GM19351 (cell line): ENCODE measurements at regions not wholly inside any gene's neighbourhood (a gene's known extent, or its start where the extent isn't known, plus 50 kb on each side); places are given as distances from the start of the nearest gene placed in this dataset.

Experiments
- ATAC-seq: cut with Tn5 transposase; IDR thresholded peaks from one replicate; pipeline ENCODE4 v1.9.1; 2021; ENCODE audit warnings: mild to moderate bottlenecking, moderate library complexity; ENCODE audit not compliant: unreplicated experiment

DNA sequence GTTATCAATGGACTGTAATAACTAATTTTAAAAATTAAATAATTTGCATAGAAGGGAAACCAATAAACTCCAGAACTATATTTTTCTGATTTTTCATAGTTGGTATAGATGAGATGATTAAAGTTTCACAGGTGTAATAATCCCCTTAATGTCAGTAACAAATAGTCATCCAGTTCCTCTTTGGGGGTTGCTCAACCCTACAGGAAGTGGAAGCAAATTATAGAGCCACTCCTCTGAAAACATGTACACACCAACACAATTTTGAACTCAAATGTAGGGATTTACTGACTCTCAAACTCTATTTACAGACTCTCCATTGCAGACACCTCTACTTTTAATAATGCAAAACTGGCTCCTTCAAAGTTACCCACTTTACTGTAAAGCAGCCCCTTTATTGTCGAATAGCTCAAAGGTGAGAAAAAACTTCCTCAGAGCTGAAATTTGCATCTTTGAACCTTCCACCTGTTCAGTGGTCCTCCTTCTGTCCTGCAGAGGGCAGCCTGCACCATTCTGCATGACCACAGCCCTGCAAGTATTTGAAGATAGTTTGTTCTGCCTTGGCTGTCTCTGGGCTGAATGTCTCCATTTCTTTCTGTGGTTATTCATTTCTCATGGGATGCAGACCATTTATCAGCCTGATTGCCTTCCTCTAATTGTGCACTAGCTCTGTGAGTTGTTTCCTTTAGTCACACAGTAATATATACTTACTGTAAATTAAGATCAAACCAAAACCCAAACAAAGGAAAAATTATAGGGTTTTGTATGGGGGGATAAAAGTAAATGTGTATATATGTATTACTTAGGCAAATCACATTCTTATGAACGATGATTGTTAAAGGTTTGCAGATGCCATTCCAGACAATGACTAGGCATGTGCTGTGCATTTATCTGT is 383.2 kb upstream of the SGCD start:
- peak; percentile 96 for ATAC-seq

DNA sequence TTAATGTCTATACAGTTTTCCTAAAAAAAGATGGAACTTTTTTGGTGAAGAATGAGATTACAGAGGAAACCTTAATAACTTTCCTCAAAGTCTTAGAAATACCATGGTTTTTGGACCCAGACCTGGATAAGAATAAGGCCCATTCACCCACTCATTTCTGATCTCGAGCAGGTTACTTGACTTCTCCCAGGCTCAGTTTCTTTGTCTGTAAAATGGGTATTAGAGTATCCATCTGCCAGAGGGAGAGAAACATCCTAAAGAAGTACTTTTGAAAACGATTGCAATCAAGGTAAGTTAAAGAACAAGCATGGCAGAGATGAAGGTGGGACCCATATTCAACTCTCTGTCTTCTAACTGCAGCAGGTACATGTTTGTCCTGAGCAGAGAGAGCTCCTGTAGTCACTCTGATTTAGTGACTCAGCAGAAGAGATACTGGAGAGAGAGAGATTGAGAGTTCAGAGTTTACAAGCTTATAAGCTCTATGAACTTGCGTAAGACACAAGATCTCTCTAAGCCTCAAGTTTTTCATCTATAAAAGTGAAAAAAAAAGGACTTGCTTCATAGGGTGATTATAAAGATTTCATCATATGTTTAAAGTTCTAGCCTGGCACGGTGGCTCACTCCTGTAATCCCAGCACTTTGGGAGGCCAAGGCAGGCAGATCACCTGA is 379.4 kb upstream of the SGCD start:
- no peak for ATAC-seq

DNA sequence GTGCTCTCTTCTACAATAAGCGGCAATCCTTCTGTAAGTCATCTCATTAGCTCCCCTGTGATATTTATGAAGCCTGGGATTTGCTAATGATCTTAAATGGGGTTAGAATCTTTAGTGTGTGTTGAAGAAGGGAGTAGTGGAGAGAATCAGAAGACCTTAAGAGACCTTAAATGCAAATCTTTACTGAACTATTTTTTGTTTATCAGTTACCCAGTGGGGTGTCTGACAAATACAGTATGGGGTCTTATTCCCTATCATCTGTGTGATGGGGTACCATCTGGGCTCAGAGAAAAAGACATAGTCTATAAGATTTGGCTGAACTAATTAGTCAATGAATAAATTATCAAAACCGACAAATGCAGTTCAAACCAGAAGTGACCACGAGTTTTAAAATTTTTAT is 378.4 kb upstream of the SGCD start:
- ATAC-seq, result no peak

DNA sequence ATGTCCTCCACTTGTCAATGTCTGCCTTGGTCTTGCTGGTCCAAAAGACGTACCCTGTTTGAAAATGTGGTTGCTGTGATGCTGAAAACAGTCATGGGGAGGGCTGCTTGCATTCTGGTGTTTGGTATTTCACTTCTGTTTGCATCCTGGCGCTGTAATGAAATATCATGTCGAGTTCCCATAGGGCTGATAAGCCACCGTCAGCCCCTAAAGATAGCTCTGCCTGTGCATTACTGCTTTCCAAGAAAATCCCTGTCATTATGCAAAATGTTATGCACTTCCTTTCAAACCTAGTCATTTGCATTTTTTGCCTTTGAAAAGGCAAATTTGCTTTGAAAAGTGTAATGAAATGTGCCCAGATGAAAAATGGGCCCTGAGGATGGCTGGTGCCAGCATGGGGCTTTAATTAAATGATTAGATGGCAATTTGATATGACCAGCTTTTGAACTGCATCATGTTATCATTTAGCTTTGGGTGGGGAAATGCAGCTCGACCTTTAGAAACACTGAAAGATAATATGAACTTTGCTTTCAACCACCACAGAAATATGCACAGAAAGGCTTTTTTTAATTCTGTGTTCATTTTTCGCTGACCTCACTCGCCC is 374.4 kb upstream of the SGCD start:
- ATAC-seq, result no peak

DNA sequence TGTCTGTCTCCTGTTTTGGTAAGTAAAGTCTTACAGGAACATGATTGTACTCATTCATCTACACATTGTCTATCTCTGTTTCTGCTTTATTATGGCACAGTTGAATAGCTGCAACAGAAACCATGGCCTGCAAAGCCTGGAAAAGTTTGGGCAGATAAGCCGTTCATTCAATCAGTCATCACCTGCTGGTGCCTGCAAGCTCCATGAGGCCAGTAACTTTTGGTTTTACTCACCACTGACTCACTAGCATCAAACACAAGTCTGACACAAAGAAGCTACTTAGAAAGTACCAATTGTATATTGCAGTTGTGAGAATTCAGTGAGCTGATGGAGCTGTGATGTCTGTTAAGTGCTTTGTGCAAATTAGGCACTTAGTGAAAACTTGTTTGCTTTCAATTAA is 373.6 kb upstream of the SGCD start:
- ATAC-seq, result no peak

DNA sequence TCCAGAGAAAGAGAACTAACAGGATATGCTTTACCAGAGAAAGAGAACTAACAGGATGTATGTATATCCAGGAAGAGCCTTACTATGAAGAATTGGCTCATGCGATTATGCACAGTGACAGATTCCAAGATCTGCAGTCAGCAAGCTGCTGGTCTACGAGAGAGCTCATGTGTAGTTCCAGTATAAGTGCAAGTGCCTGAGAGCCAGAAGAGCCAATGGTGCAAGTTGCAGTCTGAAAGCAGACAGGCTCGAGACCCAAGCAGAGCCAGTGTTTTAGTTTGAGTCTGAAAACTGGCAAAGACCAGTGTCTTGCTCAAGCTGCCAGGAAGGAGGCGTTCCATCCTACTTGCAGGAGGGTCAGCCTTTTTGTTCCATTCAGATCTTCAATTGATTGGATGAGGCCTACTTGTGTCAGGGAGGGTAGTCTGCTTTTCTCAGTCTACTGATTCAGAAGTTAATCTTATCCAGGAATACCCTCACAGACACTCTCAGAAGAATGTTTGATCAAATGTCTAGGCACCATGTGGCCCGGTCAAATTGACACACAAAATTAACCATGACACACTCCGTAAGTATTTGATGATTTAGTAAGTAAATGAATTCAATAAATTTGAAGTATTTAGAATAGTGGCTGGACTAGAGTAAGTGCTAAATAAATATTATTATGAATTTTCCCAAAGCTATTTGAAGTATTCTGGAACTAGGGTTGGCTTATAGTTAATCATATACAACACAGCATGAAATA is 372.1 kb upstream of the SGCD start:
- ATAC-seq, result no peak

DNA sequence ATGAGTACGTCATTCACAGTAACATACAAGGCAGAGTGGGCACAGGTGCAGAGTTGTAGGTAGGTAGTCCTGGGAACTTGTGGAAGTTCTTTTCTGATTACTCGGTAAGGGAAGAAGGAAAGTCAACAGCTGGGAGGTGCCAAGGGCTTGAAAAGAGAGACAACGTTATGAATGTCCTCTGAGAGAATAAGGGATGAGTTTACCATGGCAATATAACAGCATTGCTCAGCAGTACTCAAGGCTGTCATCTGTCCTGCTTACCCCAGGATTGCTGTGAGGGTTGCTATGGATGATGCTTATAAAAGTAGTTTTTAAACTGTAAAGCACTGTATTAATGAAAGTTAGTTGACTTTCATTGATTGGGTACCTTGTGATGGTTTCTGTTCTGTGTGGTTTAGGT is 369.1 kb upstream of the SGCD start:
- ATAC-seq, result no peak

DNA sequence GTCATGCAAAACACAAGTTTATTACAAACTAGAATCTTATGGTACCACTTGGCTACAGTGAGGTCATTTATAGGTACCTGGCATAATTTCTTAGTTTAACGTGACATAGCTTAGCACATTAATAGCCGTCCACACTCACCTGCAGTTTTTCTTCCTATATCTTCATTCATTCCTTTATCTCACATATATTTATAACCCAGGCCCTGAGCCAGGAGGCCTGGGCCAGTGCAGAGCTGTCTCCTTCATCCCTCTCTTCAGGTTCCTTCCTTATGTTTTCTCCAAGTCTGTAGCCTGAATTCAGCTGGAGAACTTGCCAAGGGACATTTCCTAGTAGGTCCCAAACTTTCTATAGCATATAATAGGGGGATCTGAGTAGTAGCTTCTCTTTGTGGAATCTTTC is 367.9 kb upstream of the SGCD start:
- ATAC-seq, result no peak

DNA sequence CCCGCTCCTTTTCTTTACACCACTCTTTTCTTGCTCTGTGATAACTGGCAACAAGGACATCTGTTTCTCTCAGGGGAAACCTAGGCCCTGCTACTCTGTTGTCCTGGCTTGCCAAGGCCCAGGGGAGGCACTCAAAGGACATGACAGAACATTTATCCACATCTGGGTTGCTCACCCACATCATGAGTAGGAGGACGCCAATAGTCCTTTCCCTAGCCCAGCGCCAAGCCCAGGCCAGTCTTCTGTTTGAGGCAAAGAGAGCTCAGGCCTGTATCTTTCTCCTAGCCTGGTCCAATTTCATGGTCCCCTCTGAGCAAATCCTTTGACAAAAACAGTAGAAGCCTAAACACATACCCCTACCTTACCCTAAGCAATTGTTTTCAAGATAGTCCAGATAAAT is 366.8 kb upstream of the SGCD start:
- no peak for ATAC-seq

DNA sequence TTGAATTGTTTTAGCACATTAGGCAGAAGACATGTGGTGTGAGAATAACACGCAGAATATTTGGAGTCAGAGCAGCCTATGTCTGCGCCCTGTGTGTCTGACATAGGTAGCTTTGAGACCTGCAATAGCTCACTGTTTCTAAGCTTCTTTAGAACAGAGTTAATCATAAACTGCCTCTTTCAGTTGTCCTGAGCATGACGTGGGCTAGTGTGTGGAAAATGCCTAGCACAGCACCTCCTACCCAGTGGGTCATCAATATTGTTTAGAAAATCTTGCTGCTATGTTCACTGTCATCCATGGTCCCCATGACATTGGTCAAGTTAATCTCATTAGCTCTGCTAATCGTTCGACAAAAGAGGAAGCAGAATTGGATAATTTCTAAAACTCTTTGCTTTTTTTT is 357.4 kb upstream of the SGCD start:
- ATAC-seq, result no peak

DNA sequence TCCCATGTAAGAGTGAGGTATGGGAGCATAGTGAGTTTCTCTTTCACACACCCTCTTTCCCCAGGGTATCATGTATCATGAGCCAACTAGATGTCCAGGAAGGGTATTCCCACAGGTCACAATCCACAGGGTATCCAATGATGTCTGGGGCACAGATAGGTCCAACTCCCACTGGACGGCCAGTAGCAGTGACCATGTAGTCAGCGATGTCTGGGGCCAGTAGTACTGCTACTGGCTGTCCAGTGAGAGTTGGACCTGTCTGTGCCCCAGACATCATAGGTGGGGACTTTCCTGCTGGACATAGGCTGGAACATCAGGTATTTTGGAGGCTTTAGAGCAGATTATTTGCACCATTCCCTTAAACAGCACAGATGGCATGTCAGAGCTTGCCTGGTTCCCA is 352.6 kb upstream of the SGCD start:
- no peak for ATAC-seq

DNA sequence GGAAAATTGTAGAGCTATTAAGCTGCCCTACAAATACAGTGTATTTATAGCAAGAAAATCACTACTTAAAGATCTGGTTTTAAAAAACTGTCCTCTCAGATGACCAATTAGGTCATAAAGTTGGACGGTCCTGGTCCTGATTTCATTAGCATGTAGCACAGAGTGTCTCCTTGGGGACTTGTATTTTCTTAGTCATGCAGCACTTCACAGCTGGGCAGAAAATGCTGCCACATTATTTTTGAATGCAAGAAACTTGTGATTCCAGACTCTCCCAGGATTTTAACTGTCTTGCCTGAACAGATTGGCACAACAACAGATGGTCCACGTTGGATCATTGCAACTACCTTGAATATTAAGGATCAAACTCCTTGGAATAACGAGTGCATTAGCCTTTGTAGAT is 348.1 kb upstream of the SGCD start:
- no peak for ATAC-seq

DNA sequence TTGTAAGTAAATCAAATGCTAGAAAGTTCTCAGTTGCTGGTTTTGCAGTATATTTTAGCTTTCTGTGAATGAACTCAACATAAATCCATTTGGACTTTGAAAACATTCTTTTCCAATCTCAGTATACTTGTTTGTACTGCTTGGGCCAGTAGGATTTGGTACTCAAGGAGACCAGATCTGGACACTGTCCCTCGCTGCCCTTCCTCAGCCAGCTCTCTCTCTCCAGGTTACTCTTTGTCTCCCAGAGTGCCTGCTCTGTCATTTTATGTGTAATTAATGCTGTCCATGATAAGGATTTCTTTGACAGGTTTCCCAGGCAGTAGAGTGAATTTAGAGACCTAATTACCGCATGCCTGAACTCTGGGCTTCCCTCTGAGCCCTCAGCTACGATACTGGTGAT is 344.6 kb upstream of the SGCD start:
- no peak for ATAC-seq

DNA sequence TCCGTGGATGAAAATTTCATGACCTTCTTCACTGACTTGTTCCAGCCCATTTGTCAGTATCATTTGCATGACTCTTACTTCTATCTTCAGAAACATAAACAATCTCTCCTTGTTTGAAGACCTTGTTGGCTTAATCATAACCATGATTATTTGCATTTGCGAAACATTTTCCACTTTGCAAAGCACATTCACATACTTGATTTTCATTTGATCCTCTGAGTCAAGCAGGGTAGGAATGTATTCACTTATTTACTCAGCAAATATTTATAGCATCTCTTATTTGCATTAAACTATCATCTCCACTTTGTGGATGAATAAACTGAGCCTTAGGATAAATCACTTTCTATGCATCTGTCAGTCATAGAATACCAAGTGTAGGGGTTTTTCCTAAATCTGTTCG is 343.0 kb upstream of the SGCD start:
- ATAC-seq, result no peak

DNA sequence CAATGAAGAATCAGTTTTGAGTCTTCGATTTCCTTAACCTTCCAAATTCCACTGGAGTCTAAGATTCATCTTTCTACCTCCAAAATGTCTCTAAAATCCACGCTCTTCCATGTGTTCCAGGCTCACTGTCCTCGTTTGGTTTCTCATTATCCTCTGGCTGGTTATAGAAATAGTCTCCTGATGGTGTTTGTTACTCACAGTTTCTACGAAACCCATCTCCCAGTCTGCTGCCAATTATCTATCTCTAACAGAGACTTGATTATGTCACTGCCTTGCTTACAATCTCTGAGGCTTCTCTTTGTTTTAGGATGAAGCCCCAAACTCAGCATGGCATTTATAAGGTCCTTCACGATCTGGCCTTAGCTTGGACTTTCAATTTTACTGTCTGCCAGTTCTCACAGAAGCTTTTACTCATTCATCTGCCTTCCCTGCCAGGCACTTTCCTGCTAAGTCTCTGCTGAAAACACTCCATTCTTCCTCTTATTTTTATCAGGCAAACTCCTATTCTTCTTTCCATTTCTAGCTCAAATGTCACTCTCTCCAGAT is 339.6 kb upstream of the SGCD start:
- ATAC-seq, result no peak

DNA sequence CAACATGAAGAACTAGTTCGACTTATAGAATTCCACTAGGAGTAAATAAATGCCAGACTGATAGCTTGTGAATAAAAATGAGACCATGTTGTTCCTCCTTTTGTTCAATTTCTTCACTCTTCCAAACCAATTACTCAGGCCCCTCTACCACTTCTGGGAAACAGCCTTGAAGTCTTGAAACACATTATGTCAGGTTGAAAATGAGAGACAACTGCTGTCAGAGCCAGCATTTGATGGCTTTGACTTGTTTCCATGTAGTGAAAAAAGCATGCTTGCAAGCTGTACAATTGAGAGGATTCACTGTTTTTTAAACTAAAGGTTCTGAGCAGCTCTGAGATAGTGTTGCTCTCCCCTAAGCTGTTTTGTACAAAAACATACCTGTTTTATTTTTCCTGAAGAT is 337.1 kb upstream of the SGCD start:
- no peak for ATAC-seq

DNA sequence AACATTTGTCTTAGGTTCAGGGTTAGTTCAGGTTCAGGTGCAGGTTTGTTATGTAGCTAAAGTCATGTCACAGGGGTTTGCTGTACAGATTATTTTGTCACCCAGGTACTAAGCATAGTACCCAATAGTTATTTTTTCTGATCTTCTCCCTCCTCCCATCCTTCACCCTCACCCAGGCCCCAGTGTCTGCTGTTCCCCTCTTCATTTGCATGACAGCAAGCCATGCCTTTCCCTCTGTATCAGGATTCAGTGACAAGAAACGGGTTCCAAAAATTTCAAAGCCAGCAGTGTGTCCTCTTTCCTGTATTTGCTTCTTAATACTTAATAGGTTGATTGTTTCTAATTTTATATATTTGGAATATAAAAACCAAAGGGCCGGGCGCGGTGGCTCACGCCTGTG is 330.8 kb upstream of the SGCD start:
- ATAC-seq, result no peak

DNA sequence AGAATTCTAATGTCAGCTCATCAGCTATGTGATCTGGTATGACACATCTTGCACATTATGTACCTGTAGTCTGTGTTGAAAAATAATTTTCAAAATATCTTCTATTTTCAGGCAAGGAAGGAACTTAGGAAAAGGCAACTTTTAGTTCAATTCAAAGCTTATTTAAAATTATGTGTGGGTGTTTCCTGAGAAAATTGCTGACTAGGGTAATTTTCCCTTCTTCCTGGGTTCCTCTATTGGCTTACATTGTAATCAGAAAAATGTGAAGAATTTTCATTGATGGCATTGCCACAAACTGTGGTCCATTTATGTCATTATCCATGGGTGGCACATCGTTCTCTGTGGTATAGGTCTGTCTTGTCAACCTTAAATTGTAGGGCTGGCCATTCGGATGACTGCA is 328.7 kb upstream of the SGCD start:
- ATAC-seq, result no peak

DNA sequence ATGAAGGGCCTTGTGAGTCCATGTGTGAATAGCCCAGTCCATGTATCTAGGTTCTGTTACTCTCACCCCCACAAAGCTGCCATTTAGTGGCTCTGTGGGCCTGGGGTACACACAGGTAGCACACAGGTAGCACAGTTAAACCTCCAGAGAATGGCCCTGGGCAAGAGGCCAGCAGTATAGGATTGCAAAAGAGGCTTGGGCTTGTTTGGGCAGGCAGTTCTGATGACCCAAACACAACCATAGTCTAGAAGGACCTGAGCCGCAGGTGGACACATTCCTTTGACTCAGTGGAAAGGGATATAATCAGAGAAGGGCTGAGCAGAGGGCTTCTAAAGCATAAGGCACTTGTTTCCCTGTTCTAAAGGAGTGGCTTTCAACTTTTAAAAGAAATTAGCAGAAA is 326.8 kb upstream of the SGCD start:
- ATAC-seq, result no peak

DNA sequence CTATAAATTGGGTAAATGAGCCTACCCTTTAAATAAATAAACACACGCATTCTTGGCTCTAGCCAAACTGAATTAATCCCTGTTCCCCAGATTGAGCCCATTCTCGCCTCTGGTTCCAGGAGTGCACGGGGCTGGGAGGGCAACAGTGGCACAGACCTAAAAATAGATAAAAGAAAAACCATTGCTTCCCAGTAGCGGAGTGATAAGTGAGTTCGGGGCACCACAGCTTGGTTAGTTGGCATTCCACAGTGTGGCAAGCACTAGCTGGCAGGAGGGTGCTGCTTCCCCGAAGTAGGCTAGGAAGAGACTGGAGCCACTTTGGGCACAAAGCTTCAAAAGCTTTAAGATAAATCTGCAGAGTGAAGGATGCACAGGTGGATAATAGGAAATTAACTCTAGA is 322.2 kb upstream of the SGCD start:
- ATAC-seq, result no peak

DNA sequence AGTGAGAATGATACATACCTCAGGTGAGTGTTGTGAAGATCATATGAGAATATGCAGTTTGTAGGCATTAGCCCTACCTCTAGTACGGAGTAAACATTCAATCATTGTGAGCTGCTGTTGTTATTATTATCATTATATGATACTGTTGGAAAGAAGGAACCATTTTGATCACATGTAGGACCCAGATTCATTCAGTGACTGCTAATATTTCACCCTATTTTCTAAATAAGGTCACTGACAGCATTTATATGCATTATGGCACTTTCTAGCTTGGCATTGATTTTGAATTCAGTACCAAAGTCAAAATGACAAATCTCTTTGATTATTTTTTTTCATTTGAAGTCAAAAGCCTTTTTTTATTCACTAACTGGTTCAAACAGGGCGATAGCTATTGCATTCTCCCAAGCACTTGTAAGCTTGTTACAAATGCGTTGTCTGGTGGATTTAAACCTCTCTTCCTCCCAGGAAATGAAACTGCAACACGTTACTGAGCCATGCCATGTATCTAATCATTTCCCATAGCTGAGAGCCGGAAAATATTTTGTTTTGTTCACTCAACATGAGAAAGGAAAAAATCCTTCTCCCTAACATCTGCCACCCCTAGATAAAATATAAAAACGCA is 320.8 kb upstream of the SGCD start:
- ATAC-seq, result no peak
